EH (cell line): ENCODE measurements at regions not wholly inside any gene's neighbourhood (a gene's known extent, or its start where the extent isn't known, plus 50 kb on each side); places are given as distances from the start of the nearest gene placed in this dataset.

Source experiments
- DNase-seq: peaks from one replicate; pipeline ENCODE4 v3.0.0-alpha.2; 2015; ENCODE audit warnings: low read depth

DNA sequence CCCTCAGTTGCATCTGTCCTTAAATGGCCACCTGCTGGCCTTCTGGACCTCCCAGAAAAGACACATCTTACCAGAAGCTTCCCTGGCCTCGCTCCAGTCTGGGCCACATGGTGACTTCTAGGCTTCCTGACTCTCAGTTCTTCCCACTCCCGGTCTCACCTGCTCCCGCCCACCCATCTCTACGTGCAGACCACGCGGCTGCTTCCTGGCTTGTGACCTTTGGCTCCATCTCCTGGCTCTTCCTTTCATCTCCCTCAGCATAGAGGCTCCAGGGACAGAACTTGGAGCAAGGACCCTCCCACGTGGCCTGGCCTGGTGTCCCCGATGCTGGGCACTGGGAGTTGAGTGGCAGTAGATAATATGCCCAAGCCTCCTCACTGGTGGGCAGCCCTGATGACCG lies 124.9 kb upstream of the IRF2BP2 start:
- DNase-seq: no peak

DNA sequence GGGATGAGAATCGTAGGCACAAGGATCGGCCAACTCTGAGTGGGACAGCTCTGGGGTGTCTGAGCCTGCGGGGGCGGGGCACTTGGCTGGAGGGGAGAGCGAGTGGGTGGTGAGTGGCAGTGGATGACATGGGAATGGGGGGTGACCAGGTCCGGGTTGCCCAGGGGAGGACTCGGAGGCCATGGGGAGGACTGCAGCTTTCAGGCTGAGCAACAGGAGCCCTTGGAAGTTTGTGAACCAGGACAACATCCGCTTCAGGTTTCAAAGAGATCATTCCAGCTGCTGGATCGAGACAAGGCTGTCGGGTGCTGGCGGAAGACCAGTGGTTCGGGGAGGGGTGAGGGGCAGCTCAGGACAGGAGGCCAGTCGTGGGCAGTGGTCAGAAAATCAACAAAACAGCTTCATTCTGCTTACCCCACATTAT lies 124.4 kb upstream of the IRF2BP2 start:
- DNase-seq: no peak

DNA sequence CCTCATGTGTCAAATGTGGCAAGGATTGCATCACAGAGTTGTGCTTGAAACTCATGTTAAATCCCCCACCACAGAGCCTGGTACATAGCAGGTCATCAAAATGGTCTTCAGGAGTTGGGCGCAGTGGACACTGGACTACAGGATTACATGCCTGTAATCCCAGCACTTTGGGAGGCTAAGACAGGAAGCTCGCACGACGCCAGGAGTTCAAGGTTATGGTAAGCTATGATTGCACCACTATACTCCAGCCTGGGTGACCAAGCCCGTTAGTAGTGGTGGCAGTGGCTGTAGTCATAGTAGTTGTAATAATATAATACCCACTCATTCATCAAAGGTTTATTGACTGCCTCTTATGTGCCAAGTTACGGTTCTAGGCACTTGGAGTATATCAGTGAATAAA lies 123.4 kb upstream of the IRF2BP2 start:
- DNase-seq: no peak

DNA sequence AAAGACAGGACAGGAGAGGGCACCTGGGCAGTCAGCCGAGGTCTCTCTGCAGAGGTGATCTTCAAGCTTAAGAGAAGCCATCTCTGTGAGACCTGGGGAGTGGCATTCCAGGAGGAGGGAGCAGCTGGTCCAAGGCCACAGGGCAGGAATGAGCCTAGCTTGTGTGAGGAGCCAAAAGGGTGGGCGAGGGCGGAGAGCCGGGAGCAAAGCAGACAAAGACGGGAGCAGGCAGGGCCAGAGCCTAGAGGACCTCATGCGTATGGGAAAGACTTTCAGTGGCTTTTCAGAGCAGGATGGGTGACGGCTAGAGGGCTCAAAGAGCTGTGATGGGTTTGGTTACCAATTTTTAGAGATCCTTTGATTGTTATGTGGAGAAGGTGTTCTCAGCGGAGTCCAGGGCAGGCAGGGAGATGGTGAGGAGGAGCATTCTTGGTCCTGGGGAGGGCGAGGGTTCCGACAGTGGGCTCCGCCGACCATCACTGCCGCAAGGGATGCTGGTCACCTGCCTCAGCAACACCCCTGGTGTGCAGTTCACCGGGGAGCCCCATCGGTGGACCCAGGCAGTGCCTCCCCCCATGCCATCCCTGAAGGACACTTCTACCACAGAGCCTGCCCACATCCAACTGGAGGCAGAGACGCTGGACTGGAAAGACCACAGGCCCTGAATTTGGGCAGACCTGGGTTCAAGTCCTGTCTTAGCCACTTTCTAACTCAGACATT lies 122.9 kb upstream of the IRF2BP2 start:
- DNase-seq: no peak

DNA sequence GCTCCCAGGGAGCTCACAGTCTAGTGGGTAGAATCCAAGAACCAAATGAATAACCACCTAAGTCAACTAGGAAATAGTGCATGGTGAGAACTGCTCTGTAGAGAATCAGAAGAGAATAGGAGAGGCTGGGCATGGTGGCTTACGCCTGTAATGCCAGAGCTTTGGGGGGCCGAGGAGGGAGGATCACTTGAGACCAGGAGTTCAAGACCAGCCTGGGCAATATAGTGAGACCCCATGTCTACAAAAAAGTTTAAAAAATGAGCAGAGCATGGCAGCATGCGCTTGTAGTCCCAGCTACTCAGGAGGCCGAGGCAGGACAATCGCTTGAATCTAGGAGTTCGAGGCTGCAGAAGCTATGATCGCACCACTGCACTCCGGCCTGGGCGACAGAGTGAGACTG lies 122.3 kb upstream of the IRF2BP2 start:
- no peak for DNase-seq

DNA sequence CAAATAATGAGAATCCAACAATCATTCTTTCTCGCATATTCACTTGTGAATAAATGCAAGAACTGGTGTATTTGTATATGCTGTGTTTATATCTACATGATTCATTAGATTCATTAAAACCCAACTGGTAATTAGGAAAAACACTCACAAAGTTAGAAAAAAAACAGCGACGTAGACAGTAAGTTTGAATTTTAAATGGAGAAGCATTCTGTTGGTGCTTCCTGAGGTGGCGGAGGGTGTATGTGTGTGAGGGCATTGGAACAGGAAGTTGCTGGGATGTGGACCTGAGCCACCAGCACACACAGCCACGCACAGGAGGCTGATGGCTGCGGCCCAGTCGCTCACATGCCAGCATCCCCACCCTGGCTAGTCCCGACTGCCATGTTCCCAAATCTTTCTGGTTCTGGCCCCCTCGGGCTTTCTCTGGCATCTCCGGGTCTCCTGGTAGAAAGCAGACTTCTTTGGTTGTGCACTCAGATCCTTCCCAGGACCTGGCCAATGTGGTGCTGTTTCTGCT lies 121.6 kb upstream of the IRF2BP2 start:
- DNase-seq: no peak

DNA sequence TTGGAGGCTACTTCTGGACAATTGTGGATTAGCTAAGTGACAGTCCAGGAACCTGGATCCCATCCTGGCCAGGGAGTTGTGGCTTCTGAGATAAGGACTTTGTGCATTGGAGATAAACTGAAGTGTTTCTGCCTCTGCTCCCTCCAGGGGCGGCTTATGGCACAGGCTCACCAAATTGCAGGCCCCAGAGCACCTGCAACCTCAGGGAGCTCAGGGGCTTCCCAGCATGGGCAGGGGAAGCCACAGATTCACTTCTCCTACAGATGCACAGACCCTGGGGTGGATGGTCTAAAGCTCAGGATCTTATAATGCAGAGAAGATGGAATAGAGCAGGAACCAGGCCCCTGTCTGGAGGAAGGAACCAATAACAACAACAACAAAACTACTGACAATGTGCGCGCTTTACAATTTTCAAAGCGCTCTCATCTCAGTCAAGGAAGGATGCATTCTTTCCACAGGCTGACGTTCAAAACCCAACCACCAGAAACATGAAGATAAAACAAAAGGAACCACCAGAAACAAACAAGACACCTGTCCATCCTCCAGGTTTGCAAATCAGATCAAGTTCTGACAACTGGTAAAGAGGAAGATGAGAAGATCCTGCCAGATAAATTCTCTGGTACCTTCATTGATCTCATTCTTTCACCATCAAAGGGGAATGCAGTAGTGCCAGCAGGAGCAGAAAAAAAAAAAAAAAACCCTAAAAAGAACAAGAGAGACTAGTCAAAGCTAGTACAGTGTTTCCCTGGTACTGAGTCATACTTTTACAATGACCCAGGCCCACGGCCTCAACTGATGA lies 121.0 kb upstream of the IRF2BP2 start:
- peak; percentile 93 for DNase-seq

DNA sequence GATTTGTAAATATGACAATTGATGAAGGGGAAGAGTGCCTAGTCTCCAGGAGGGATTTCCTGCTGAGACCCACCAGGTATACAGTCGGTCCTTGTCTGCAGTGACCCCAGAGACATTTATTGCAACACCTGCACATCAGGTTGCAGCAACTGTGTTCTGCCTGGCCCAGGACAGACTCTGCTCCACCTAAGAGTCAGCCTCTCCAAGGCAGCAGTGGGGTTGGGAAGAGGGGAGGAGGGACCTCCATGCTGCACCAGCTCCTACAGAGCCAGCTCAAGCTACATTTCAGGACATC lies 120.4 kb upstream of the IRF2BP2 start:
- DNase-seq: no peak

DNA sequence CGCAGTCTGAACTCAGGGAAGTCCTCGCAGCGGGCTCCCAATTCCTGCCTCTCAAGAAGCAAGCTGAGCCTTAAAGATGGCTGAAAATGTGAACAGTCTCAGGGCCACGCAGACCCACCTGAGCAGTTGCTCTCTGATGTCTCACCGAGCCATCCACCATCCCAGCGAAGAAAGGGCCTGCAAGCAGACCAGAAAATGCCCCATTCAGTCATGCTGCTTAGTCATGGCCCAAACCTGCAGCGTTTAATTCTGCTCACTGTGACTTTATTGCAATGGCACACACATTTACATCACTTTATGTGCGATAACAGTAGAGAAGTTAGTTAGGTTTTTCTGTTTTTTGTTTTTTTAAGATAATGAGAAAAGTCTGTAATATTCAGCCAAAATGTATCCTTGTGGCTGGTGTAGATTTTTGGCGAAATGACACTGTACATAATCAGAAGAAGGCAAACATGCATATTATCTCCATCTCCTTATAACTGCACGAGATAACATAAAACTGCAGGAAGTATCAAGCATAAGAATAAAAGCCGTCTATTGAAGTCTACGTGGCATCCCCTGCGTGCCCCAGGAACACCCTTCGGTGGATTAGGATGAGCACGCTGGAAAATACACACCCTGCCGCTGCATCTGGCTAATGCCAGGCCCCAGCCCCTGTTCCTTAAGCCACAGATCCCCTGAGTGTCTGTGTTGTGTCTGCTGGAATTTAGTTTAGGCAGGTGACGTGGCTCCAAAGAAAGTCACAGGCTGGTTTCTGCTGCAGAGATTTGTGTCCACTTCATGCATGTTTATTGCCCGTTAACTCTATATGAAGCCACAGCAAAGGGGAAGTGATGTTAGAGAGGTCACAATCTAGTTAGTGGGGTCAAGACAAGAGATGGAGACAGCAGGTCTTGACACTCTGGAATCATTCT lies 119.8 kb upstream of the IRF2BP2 start:
- DNase-seq: peak; percentile 67

DNA sequence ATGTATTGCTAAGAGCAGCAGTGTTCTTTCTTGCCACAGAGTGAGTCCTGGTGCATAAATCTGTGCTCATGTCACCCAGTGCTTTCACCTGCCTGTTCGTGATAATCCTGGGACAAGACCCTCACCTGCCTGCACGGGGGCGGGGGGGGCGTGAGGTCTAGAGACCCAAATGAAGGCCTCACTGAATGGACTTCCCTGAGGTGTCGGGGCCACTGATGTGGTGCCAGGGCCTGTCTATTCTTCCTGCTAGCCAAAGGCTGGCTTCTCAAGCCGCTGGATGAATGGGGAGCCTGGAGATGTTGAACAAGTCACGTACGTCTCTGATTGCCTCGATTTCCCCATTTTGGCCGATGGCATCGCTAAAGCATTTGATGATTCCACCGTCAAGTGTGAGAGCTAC lies 118.8 kb upstream of the IRF2BP2 start:
- DNase-seq: no peak

DNA sequence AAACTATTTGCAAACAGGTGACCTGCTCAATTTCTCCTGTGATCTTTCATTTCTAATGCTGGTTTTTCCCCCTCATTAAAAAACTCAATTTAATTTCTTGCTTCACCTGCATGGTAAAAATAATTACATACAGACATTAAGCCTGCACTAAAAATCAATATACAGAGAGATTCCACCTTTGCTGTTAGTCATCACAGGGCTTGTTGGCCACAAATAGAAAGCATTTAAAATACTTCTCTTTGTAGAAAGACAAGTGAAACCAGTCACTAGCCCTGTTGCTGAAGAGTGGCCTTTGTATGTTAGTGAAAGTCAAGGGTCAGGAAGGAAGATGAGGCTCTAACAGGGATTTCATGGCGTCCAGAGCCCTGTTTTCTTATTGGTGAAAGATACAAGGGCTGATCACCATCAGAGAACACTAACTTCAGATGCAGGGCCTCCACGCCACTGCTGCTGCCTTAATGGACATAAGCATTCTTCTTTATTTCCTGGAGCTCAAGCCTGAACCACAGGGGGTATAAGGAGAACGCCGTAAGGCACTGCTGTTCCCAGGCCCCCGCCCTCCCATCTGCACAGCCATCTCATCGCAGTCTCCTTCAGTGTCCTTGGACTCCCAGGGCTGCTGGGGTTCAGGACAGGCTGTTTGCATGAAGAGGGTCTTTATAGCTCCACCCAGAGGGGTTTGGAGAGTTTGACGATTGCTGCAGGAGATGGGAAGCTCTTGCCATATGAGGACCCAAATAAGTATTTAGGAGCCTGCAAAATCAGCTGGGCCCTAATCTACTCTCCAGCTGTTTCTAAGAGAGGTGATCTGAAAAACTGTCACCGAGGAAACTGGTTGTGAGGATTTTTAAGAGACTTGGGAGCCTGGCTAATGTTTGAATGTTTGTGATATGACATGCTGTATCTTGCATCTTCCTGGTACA lies 117.3 kb upstream of the IRF2BP2 start:
- no peak for DNase-seq

DNA sequence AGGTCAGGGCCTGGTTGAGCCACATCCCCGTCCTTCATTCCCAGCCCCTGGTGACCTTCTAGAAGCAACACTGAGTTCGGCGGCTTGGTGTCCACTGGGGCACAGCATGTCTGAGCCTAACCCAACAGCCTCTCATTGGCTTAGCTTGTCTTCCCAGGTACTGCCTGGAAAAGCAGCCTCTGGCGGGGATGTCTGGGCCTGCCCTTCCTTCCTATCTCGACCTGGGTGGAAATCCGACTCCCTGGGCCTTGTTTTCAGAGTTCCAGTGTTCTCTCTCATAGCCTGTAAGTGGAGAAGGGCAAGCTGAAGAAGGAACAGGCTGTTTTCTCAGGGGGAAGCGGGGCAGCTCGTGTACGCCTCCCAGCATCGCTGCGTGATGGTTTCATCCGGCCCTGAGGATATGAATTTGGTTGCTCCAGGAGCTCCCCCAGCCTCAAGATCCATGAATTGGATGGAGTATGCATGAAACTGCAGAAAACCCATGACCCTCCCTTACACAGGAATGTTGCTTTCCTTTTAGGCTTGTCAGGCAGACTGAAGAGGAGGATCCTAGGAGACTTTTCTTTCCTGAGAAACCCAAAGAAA lies 116.5 kb upstream of the IRF2BP2 start:
- no peak for DNase-seq

DNA sequence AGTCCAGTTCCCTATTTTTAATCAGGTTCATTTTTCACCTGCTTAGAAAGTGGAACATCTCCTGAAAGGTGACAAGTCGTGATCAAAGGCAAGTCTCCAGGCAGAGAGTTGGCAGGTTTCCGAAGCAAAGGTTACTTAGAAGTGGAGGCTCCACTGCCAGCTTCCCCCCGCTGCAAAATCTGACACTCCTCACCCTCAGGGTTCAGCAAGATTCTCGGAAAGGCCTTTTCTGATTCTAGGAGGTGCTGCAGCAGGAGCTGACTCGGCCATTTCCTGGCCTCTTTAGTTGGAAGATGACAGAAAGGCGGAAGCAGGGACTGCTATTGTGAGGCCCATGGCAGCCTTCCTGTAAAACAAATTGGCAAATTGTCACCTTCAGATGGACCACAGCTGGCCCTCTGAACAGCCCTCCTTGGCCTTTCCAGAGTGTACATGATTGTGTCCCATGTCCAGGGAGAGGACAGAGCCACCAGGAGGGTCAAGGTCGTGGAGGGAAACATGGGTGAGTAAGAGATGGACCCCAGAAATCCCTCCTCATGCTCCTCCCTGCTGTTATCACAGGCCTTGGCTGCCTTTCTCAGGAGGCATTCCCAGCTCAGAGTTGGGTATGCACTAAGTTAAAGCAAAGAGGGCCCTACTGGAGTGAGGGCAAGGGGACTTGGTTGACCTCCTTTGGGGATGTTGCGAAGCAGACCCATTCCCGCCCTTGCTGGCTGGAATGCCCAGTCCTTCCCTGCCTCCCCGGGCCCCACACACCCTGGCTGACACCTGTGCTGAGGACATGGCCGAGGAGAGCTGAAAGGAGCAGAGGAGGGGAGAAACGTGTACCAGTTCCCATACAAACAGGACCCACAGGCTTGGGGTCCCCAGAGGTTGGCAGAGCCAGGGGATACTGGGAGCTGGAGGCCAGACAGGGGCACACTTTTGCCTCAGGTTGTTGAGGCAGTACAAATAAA lies 115.5 kb upstream of the IRF2BP2 start:
- DNase-seq: no peak

DNA sequence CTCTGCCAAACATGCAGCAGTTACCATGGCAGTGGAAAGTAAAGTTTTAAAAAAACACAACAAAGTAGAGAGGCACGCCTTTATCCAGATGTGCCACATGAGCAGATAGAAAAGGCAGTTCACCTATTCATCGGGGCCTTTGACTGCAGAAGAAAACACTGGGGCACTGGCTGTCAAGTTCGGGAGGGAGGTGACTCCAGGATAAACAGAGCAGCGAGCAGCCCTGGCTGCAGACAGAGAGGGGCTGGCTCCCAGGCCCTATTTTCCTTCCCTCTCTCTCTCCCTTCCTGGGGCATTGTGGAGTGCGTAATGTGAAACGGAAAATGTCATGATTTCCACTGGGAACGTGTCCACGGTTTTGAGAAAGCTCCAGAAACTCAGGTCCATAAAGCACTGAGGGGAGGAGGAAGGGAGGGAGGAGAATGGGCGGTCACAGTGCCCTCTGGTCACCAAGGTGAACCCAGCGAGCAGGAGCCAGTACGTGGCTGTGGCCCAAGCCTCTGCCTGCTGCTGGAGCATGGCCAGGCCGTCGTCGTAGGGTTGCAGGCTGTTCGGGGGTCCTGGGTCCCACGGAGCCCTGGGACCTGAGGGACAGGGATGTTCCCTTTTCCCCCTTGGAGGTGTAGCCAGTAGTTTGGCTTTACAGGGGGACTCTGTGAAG lies 114.7 kb upstream of the IRF2BP2 start:
- no peak for DNase-seq

DNA sequence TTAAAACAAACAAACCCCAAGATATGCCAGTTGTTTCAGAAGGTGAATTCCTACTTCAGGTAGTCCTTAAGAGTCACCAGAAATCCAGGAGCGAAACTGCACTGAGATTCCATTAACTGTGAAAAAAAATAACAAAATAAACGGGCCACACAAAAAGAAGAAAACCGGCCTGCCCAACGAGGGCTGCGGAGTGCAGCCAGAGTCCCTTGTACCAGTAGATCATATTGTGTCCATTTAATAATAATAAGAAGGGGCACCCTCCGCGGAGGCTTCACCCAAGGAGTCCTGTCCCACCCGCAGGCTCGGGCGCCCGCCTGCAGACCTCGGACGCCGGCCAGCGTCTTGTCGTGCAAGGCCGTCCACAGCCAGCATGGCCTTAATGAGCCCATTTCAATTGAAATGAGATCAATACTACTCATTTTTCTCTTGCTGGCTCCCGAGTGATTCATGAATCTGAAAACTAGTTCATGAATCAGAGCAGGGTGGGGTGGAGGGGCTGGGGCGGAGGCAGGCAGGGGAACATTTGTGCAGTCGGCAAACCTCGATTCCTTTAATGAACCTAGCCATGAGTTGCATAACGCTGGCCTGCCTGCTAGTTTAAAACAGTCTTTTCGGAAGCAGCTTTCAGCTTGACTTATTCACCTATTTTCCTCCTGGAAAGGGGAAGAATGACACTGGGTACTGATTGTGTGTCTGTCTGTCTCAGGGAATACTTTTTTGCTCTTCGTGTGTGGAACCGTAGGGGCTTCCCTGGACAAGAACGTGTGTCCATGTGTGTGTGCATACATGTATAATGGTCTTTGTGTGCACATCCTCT lies 113.1 kb upstream of the IRF2BP2 start:
- peak; percentile 89 for DNase-seq

DNA sequence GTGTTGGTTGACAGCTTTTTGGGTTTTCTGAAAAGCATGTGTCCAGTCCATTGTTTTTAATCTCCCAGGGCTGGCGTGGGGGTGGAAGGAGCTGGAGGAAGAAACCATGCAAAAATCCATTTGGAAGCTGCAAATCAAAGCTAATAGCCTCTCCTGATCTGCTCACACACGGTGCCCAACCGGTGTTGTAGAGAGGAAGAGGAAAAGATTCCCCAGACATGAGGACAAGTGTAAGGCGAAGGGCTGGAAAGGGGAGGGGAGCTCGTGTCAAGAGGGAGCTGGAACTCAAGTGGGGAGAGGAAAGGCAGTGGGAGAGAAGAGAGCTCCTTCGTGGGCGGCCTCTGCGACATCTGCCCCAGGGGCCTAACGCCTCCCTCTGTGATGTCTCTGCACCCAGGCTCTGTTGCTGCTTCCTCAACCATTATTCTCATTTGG lies 112.3 kb upstream of the IRF2BP2 start:
- no peak for DNase-seq

DNA sequence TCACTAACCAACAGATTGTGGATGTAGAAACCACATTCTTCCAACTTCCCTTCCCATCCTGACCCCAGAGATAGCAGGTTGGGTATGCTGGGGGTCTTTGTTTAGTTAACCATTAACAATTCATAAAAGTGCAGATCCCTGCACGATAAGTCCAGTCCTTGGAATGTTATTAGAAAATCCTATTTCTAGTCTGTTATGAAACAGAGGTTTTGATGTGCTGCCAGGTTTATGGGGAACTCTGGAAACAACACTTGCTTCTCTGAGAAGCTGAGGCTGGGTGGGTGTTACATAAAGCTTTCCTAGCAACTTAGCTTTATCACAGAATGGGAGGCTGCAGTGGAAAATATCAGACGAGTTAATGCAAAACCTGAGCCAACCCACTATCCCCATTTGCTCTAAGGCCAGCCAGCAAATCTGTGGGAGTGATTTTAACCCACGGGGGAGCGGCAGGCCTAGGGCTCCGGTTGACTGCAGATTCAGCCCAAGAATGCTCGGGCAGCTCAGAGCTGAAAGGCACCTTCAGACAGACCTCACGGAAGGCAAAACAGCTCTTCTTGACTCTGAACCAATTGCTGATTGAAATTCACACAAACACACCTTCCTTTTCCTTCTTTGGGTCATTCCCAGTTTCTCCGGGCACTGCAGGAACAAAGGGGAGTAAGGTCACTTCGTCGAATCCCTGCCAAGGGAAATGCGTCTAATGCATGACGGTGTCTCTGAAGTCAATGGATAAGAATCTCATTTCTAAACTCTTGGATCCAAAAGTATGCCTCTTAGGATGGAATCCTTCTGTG lies 111.7 kb upstream of the IRF2BP2 start:
- DNase-seq: peak; percentile 94
